ENCODE measurements at regions not wholly inside any gene's neighbourhood (a gene's known extent, or its start where the extent isn't known, plus 50 kb on each side); places are given as distances from the start of the nearest gene placed in this dataset.

DNA sequence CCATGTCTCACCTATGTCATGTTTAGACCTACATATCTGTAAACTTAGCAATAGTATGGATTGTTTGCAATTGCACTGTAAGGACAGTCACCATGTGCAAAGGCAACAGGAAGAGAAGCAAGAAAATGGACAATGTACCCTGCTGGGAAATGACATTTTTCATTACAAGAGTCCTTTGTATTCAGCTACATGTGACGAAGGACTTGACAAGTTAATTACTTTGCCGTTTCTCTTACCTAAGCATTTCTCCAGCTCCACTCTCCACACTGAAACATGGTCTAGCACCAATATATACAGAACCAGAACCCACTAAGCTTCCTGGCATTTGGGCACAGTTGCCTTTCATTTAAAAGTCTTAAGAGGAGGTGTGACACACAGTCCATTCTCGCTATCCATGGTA is 76.6 kb upstream of the PFKP start:
- TF ChIP-seq, protein P1, sequence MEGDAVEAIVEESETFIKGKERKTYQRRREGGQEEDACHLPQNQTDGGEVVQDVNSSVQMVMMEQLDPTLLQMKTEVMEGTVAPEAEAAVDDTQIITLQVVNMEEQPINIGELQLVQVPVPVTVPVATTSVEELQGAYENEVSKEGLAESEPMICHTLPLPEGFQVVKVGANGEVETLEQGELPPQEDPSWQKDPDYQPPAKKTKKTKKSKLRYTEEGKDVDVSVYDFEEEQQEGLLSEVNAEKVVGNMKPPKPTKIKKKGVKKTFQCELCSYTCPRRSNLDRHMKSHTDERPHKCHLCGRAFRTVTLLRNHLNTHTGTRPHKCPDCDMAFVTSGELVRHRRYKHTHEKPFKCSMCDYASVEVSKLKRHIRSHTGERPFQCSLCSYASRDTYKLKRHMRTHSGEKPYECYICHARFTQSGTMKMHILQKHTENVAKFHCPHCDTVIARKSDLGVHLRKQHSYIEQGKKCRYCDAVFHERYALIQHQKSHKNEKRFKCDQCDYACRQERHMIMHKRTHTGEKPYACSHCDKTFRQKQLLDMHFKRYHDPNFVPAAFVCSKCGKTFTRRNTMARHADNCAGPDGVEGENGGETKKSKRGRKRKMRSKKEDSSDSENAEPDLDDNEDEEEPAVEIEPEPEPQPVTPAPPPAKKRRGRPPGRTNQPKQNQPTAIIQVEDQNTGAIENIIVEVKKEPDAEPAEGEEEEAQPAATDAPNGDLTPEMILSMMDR (IDR thresholded peaks at IDR 0.05; ENCODE audit: low read depth, low read length) = no peak
- DNase-seq (ENCODE audit: extremely low read depth, low read depth) = no peak

DNA sequence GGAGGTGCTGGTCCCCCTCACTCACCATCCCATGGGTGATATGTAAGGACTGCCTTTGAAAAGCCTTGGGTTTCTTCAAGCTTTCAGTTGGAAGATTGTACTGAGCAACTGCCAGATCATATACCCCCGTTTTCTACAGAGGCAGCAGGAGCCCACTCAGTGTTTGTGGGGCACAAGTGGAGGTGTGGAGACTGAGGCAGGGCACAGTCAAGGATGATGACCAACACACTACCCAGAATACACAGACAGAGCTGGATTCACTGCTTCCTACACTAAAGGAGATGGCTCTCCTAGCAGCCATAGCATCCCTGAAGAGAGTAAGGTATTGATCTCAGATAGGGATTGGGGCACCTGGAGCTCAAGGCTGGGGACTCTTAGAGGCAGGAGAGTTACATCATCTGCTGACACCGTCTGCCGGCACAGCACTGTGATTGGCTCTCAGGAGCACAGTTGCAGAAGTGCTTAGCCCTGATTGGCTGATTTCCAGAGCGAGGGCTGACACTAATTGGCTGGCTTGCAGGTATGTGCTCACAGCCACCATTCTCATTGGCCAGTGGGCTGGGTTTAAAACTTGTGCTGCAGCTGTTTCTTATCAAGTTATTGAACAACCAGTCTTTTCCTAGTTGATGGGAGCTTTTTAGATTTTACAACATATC is 77.9 kb upstream of the PFKP start:
- DNase-seq (ENCODE audit: extremely low read depth, low read depth) = no peak
- TF ChIP-seq, protein P1 (IDR thresholded peaks at IDR 0.05; ENCODE audit: low read depth, low read length) = no peak

DNA sequence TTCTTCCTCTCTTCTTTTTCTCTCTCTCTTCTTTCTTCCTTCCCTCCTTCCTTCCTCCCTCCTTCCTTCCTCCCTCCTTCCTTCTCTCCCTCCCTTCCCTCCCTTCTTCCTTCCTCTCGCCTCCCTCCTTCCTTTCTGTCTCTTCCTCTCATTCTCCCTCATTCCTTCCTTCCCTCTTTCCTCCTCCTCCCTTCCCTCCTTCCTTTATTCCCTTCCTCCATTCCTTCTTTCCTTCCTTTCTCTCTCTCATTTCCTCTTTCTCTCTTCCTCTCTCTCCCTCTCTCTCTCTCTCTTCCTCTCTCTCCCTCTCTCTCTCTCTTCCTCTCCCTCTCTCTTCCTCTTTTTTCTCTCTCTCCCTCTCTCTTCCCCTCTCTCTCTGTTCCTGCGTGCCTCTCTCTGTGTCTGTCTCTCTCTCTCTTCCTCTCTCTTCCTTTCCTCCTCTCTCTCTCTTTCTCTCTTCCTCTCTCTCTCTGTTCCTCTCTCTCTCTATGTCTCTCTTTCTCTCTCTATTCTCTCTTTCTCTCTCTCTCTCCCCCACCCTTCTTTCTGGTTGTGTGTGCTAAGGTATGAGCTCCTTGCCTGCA is 80.1 kb upstream of the PFKP start:
- no peak for DNase-seq (ENCODE audit: extremely low read depth, low read depth)
- TF ChIP-seq, protein P1 (IDR thresholded peaks at IDR 0.05; ENCODE audit: low read depth, low read length) = no peak

DNA sequence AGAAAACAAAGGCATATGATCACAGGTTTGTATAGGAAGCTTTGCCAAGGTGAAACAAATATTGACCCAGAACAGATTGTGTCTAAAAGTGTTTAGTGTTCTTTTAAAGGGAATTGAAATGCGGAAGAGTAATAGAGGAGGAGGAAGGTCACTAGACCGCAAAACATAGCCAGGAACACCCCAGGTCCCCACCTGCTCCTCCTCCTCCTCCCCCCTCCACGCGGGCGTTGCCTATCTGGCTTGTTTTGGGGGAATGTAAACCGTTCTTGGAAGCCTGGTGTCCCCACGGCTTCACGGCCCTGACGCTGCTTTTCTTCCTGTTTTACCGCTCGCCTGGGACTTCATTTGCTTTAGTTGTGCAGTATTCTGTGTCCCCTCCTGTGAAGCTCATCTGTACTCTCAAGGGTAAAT is 81.0 kb upstream of the PFKP start:
- TF ChIP-seq, protein P1 (IDR thresholded peaks at IDR 0.05; ENCODE audit: low read depth, low read length) = no peak
- no peak for DNase-seq (ENCODE audit: extremely low read depth, low read depth)

DNA sequence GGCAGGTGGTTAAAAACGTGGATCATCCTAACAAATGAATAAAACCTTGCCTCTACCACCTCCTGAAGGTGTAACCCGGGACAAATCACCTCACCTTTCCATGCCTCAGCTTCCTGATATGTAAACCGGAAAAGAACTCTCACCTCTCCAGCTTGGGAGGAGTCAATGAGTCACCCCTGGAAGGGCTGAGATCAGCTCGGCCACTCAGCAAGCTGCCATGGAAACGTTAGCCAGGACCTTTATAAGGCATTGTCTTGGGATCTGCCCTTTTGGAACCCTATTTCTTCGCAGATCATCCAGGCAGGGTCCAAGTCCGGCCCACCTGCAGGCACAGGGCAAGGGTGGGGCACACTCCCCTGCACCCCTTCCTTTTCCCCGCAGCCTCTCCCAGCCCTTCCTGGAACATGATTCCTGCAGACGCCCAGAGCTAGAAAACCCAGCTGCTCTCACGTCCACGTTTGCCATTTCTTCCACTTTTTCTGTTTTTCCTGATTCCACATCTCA is 81.6 kb upstream of the PFKP start:
- DNase-seq (ENCODE audit: extremely low read depth, low read depth) = no peak
- TF ChIP-seq, protein P1 (IDR thresholded peaks at IDR 0.05; ENCODE audit: low read depth, low read length) = no peak

DNA sequence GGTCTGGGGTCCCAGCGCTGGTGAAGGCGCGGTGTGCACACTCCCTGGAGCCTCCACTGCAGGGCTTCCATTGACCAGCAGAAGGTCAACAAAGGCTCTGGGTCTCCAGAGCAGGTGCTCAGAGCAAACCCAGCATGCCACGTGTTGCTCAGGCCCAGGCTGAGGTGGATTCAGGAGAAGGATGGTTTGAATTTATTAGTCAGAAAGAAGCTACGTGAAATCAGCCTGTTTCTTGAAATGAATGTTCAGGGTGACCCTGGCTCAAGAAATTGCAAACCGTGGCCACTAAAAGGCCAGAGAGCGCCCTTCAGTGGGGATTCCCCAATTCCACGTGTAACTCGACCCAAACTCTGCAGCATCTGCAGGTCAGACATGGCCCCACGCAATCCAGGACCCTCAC is 82.7 kb upstream of the PFKP start:
- no peak for DNase-seq (ENCODE audit: extremely low read depth, low read depth)
- TF ChIP-seq, protein P1 (IDR thresholded peaks at IDR 0.05; ENCODE audit: low read depth, low read length) = no peak

DNA sequence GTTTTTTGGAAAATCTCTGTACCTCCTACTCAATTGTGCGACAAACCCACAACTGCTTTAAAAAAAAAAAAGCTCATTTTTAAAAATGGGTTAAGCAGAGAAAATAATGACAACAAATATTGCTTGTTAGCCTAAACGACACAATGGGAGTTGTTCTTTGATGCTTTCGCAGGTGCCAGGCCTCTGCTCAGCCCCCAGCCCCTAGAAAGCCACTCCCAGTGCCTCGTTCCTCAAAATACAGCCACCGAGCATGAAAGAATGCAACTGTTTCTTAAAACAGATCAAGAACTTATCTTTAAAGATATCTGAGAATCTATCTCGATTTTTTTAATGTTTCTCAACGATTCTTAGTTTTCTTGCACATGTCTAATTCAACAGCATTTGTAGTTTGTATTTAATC is 85.2 kb upstream of the PFKP start:
- TF ChIP-seq, protein P1 (IDR thresholded peaks at IDR 0.05; ENCODE audit: low read depth, low read length) = no peak
- DNase-seq (ENCODE audit: extremely low read depth, low read depth) = no peak
